ENCODE measurements at regions not wholly inside any gene's neighbourhood (a gene's known extent, or its start where the extent isn't known, plus 50 kb on each side); places are given as distances from the start of the nearest gene placed in this dataset.

DNA sequence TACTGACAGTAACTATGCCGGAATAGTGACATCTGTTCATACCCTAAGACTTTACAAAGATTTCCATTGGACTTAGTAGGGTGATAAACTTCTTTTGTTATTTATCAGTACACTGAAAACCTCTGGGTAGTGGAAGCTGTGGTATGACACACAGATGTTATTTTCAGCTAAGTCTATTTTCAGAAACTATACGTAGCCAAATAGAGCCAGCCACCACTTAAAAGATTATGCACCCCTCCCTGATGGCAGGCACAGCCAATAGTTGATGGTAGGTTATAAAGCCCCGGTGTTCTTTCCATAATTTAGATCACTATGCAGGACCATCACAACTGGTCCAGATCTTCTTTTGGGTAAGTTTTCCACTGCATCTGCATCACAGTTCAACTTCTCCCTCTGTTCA, 1603.2 kb upstream of the PABPC4L start:
- TF ChIP-seq, protein P1, sequence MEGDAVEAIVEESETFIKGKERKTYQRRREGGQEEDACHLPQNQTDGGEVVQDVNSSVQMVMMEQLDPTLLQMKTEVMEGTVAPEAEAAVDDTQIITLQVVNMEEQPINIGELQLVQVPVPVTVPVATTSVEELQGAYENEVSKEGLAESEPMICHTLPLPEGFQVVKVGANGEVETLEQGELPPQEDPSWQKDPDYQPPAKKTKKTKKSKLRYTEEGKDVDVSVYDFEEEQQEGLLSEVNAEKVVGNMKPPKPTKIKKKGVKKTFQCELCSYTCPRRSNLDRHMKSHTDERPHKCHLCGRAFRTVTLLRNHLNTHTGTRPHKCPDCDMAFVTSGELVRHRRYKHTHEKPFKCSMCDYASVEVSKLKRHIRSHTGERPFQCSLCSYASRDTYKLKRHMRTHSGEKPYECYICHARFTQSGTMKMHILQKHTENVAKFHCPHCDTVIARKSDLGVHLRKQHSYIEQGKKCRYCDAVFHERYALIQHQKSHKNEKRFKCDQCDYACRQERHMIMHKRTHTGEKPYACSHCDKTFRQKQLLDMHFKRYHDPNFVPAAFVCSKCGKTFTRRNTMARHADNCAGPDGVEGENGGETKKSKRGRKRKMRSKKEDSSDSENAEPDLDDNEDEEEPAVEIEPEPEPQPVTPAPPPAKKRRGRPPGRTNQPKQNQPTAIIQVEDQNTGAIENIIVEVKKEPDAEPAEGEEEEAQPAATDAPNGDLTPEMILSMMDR (IDR thresholded peaks at IDR 0.05 in 2 of 3, conservative IDR thresholded peaks at IDR 0.05 in 1 of 3; ENCODE audit: control insufficient read depth in 2 of 3, extremely low read depth in 1 of 3, insufficient read depth in 1 of 3, low read depth in 3 of 3, low read length in 3 of 3), result no peak
- TF ChIP-seq CBX3 (IDR thresholded peaks at IDR 0.05; ENCODE audit: borderline replicate concordance, low read depth) (no peak), YBX1 (IDR thresholded peaks at IDR 0.05) (no peak), NFYB (IDR thresholded peaks at IDR 0.05; ENCODE audit: insufficient read depth, low read depth, low read length) (no peak), POLR2AphosphoS2 (IDR thresholded peaks at IDR 0.05; ENCODE audit: low read depth, low read length) (no peak), ASH2L (IDR thresholded peaks at IDR 0.05; ENCODE audit: borderline replicate concordance, low read depth) (no peak), FOXM1 (IDR thresholded peaks at IDR 0.05; ENCODE audit: low read depth, low read length) (no peak), ZNF207 (IDR thresholded peaks at IDR 0.05; ENCODE audit: borderline replicate concordance) (no peak)
